ENCODE measurements at regions not wholly inside any gene's neighbourhood (a gene's known extent, or its start where the extent isn't known, plus 50 kb on each side); places are given as distances from the start of the nearest gene placed in this dataset.

GRCh38 chr6:169984181-169985120 is 233.0 kb downstream of the ERMARD start:
- TF ChIP-seq CTCF (IDR thresholded peaks at IDR 0.05) (no peak), POLR2A (IDR thresholded peaks at IDR 0.05) (no peak), POLR2AphosphoS5 (IDR thresholded peaks at IDR 0.05) (no peak), EP300 (IDR thresholded peaks at IDR 0.05) (peak in 1 of 4 donors; percentile 45)

All from upper lobe of left lung (tissue), 4 donors.